T-helper 2 cell treated with Interferon-gamma antibody and Interleukin-4, amounts not matched to agents 5 μg/mL and 100 μg/mL, for 36 hours (primary cell): ENCODE measurements at regions not wholly inside any gene's neighbourhood (a gene's known extent, or its start where the extent isn't known, plus 50 kb on each side); places are given as distances from the start of the nearest gene placed in this dataset.

ENCODE experiments used
- DNase-seq: peaks from one replicate; pipeline ENCODE4 v3.0.0; 2021; ENCODE audit warnings: low spot score
- H3K27ac Mint-ChIP-seq: one replicate; pipeline ENCODE4 v1.8.0; 2021; ENCODE audit warnings: mild to moderate bottlenecking, mixed read lengths
- H3K27me3 Mint-ChIP-seq: one replicate; pipeline ENCODE4 v1.8.0; 2021; ENCODE audit warnings: low read depth, mixed read lengths
- H3K36me3 Mint-ChIP-seq: one replicate; pipeline ENCODE4 v1.8.0; 2021; ENCODE audit warnings: low read depth, mixed read lengths
- H3K4me1 Mint-ChIP-seq: one replicate; pipeline ENCODE4 v1.8.0; 2021; ENCODE audit warnings: low read depth, mixed read lengths
- H3K4me3 Mint-ChIP-seq: one replicate; pipeline ENCODE4 v1.8.0; 2022; ENCODE audit warnings: mild to moderate bottlenecking, moderate library complexity, mixed read lengths
- H3K9me3 Mint-ChIP-seq: one replicate; pipeline ENCODE4 v1.8.0; 2021; ENCODE audit warnings: mixed read lengths

DNA sequence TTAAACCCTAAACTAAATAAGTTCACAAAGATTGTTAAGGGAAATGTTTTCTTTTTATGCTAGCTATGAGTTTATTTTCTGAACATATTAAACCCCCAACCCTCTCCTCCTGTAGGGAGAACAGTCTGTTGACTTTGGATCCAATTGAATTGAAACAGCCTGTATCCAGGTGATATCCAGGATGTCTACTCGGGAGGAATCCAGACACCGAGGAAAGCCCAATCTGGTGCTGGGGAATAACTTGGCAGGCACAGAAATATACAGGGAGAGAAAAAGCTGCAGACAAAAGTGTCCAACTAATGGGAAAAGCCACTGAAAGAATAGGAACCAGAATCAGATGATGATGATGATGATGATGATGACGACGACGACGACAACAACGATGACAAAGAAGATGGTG lies 93.9 kb upstream of the API5 start:
- Mint-ChIP-seq H3K9me3 (peaks cover 14% of the 10 kb centered on the region), H3K4me1 (no peaks in the 10 kb centered on the region), H3K27me3 (no peaks in the 10 kb centered on the region), H3K4me3 (no peak overlapping the region), H3K27ac (no peak overlapping the region), H3K36me3 (no peaks in the 10 kb centered on the region)
- no peak for DNase-seq

DNA sequence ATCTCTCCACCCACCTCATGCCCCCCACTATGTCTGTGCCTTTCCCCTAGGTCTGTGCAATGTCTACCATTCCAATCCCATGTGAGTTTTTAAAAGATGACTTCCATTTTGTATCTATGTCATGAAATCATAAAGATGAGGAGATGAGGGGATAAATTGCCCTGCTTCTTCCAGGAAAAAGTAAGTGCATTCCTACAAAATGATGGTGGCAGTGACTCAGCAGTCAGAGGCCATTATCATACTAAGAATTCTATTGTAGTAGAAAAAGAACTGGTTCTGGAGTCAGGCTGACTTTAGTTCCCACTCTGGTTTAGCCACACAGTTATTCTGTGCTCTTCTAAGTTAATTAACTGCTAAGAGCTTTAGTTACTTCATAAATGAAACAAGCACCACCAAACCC lies 89.6 kb upstream of the API5 start:
- Mint-ChIP-seq H3K27me3 (no peaks in the 10 kb centered on the region), H3K4me3 (no peak overlapping the region), H3K27ac (no peak overlapping the region), H3K36me3 (no peaks in the 10 kb centered on the region), H3K9me3 (no peaks in the 10 kb centered on the region), H3K4me1 (no peaks in the 10 kb centered on the region)
- DNase-seq = no peak

DNA sequence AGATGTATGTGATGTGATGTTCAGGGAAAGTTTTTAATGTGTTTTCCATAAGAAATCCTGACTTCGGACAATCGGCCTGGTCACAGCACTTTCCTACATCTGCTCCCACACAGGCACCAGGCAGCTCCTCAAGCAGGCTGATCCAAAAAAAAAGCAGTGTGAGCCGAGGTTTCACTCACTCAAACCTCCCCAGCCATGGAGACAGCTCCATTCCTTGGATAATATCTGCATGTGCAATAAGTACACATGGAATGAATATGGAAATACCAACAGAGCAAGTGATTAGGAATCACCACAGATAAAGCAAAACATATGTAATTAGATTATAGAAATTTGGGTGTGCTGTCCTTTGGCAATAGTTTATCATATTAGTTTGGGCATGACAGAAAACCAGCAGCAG lies 88.8 kb upstream of the API5 start:
- H3K27me3 Mint-ChIP-seq = no peaks in the 10 kb centered on the region

DNA sequence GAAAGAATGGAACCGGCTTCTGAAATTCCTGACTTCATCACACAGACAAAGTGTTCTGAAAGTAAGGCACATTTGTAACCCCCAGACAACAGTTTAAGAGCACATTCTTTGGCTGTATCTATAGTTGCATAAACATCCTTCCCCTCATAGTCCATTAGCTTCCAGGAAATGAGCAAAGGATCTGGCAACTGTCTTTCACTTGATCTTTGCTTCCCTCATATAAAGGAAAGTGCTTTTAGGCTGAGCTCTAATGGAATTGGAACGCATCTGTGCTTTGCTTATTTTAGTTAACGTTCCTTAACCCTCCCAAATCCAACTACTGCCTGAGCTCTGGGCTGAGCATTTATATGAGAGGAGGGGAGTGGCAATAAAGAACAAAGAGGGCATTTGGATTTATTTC lies 76.9 kb upstream of the API5 start:
- Mint-ChIP-seq H3K27me3 (no peaks in the 10 kb centered on the region), H3K4me1 (no peaks in the 10 kb centered on the region), H3K36me3 (no peaks in the 10 kb centered on the region), H3K27ac (no peak overlapping the region), H3K9me3 (no peaks in the 10 kb centered on the region), H3K4me3 (no peak overlapping the region)
- DNase-seq = no peak

More for the DNA sequence above, 88.8 kb upstream of the API5 start:
- no peak for DNase-seq
- Mint-ChIP-seq H3K27ac (no peak overlapping the region), H3K4me1 (no peaks in the 10 kb centered on the region), H3K4me3 (no peak overlapping the region), H3K36me3 (no peaks in the 10 kb centered on the region), H3K9me3 (no peaks in the 10 kb centered on the region)

DNA sequence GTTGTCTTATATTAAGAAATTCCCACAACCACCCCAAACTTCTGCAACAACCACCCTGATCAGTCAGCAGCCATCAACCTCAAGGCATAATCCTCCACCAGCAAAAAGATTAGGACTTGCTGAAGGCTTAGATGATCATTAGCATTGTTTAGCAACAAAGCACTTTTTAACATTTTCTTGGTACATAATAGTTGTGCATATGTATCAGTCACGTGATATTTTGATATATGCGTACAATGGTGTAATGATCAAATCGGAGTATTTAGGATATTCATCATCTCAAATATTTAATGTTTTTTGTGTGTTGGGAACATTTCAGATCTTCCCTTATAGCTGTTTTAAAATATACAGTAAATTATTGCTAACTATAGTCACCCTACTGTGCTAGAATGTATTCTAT lies 73.5 kb upstream of the API5 start:
- no peaks in the 10 kb centered on the region for H3K36me3 Mint-ChIP-seq
- H3K27me3 Mint-ChIP-seq = no peaks in the 10 kb centered on the region
- H3K9me3 Mint-ChIP-seq = no peaks in the 10 kb centered on the region
- no peaks in the 10 kb centered on the region for H3K4me1 Mint-ChIP-seq
- H3K4me3 Mint-ChIP-seq = no peak overlapping the region
- no peak overlapping the region for H3K27ac Mint-ChIP-seq
- DNase-seq = no peak

DNA sequence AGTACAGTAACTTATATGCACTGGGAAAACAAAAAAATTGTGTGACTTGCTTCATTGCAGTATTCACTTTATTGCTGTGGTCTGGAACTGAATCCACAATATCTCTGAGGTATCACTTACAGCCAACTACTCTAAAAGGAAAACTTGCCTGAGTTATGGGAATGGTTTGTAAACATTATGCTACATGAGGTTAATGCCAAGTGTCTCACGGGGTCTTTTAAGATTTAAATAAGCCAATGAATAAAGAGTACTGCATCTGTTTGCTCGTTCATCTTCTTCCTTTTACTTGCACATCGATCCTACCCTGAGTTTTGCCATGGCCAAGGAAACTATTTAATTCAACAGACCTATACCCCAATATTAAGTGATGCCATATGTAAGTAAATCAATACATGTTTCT lies 72.0 kb upstream of the API5 start:
- Mint-ChIP-seq H3K27ac (no peak overlapping the region), H3K36me3 (no peaks in the 10 kb centered on the region), H3K4me1 (no peaks in the 10 kb centered on the region), H3K4me3 (no peak overlapping the region), H3K9me3 (no peaks in the 10 kb centered on the region), H3K27me3 (no peaks in the 10 kb centered on the region)
- DNase-seq = no peak

DNA sequence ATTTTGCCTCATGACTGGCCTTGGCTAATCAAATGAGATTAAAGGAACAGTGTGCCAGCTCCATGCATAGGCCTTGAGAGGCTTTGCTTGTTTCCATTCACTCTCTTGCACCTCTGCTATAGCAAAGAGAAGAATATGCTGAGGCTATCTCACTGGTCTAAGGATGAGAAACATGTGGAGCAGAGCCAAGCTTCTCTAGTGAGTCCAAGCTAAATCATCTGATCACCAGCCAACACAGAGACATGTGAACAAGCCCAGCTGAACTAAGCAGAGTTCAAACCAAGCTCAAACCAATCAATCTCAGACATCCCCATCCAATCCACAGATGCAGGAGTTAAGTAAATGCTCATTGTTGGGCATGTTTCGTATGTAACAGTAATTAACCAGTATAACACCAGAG lies 69.4 kb upstream of the API5 start:
- DNase-seq = no peak
- H3K4me1 Mint-ChIP-seq = no peaks in the 10 kb centered on the region
- no peaks in the 10 kb centered on the region for H3K36me3 Mint-ChIP-seq
- H3K27ac Mint-ChIP-seq = no peak overlapping the region
- H3K27me3 Mint-ChIP-seq = no peaks in the 10 kb centered on the region
- no peak overlapping the region for H3K4me3 Mint-ChIP-seq
- no peaks in the 10 kb centered on the region for H3K9me3 Mint-ChIP-seq

DNA sequence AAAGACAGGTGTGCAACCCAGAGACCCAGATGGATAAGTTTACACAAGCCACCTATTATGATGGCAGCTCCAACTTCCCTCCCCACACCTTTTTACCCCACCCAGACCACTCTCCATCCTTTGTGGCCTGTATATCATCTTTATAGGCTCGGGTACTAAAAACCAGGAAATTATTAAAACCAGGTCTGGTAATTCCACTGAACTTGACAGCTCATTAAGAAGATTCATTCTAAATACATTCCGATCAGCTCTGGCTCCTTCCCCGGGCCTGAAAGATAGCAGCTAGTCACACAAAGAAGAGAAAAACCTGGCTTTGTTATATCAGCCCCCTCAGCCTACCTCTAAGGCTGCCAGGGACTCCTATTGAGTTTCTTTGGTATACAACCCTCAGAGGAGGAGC lies 67.9 kb upstream of the API5 start:
- Mint-ChIP-seq H3K4me3 (no peak overlapping the region), H3K4me1 (no peaks in the 10 kb centered on the region), H3K9me3 (no peaks in the 10 kb centered on the region), H3K36me3 (no peaks in the 10 kb centered on the region), H3K27me3 (no peaks in the 10 kb centered on the region), H3K27ac (no peak overlapping the region)
- DNase-seq = no peak

DNA sequence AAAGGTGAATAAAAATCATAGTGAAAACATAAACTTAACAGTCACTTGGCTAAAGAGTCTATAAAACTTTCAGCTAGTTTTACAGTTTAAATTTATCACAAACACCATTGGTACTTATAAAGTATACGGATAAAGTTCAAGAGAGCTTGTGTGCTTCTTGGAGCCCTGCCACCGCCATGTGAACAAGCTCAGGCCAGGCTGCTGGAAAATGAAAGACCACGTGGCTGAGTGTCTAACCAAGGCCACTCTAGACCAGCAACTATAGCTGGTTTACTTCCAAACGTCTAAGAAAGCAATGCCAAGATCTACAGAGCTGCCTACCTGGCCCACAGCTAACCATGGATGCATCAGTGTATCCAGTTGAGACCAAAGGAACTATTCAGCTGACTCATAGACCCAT lies 66.3 kb upstream of the API5 start:
- Mint-ChIP-seq H3K4me1 (no peaks in the 10 kb centered on the region), H3K4me3 (no peak overlapping the region), H3K27ac (no peak overlapping the region), H3K9me3 (no peaks in the 10 kb centered on the region), H3K27me3 (no peaks in the 10 kb centered on the region), H3K36me3 (no peaks in the 10 kb centered on the region)
- DNase-seq = no peak

DNA sequence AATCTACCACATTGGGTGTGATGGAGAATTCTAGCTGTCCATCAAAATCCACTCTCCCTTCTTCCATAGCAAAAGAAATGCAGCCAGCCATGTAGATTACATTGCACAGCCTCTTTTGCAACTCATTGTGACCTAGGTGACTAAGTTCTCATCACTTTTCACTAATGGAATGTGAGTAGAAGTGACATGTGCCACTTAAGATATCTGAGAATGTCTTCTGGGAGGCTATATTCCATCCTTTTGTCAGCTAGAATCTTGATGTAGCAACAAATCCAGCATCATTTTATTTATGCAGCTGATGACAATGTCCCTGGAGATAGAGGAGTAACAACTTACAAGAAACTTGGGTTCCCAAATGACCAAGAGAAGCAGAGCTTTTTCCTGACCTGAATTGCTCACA lies 61.5 kb upstream of the API5 start:
- Mint-ChIP-seq H3K4me3 (no peak overlapping the region), H3K9me3 (no peaks in the 10 kb centered on the region), H3K27me3 (no peaks in the 10 kb centered on the region), H3K36me3 (no peaks in the 10 kb centered on the region), H3K4me1 (no peaks in the 10 kb centered on the region), H3K27ac (no peak overlapping the region)
- no peak for DNase-seq

DNA sequence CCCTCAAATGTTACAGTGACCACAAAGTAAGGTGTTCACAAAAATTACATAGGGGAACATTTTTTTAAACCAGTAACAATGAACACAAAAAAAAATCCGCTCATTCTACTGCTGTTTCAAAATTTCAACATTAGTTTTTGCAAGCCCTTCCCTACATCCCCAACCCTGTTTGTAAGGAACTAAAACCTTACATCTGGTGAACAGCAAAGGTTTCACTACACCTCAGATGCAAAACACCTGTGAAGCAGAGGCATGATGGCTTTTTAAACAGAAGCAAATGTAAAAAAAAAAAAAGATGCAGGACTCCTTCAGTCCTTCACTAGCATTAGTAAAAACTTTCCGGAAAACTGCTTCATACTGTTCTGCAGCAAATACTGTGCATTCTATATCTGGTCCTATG lies 50.0 kb upstream of the API5 start:
- Mint-ChIP-seq H3K4me1 (no peaks in the 10 kb centered on the region), H3K27me3 (no peaks in the 10 kb centered on the region), H3K9me3 (no peaks in the 10 kb centered on the region), H3K27ac (no peak overlapping the region), H3K36me3 (no peaks in the 10 kb centered on the region), H3K4me3 (no peak overlapping the region)
- no peak for DNase-seq
